GM12875 (cell line): ENCODE measurements at regions not wholly inside any gene's neighbourhood (a gene's known extent, or its start where the extent isn't known, plus 50 kb on each side); places are given as distances from the start of the nearest gene placed in this dataset.
"Not testable (repeated sequence)": the region's sequence is repeated elsewhere in the genome, so short reads cannot be mapped to it uniquely, and the experiment has no call there.

ENCODE experiments used
- H3K4me3 ChIP-seq: one replicate; pipeline ENCODE4 v1.5.1; 2011; ENCODE audit warnings: low read depth, low read length, control low read depth
- CTCF ChIP-seq: IDR thresholded peaks from 2 replicates; pipeline ENCODE4 v1.5.1; 2011; ENCODE audit warnings: low read depth, mild to moderate bottlenecking, control low read depth, inconsistent platforms, low read length, moderate library complexity, borderline replicate concordance; ENCODE audit not compliant: insufficient read depth

GRCh38 chr11:97703851-97704250, 1314.0 kb downstream of the JRKL start:
- no peak for TF ChIP-seq CTCF

GRCh38 chr11:97705441-97705840, 1315.3 kb upstream of the CNTN5 start:
- not testable (repeated sequence) for H3K4me3 ChIP-seq

More at GRCh38 chr11:97703851-97704250, 1314.0 kb downstream of the JRKL start:
- no peak overlapping the region for H3K4me3 ChIP-seq

GRCh38 chr11:97717922-97718321, 1302.8 kb upstream of the CNTN5 start:
- no peak overlapping the region for H3K4me3 ChIP-seq
- no peak for TF ChIP-seq CTCF

- TF ChIP-seq CTCF, result no peak
- no peak overlapping the region for H3K4me3 ChIP-seq
Measured at GRCh38 chr11:97722065-97722464, 1298.7 kb upstream of the CNTN5 start.

- no peak overlapping the region for H3K4me3 ChIP-seq
- TF ChIP-seq CTCF, result no peak
Measured at GRCh38 chr11:97722721-97723120, 1298.0 kb upstream of the CNTN5 start.

GRCh38 chr11:97729546-97730272, 1291.0 kb upstream of the CNTN5 start:
- H3K4me3 ChIP-seq, result no peak overlapping the region
- TF ChIP-seq CTCF, result no peak

- TF ChIP-seq CTCF, result no peak
- no peak overlapping the region for H3K4me3 ChIP-seq
Measured at GRCh38 chr11:97732011-97732632, 1288.6 kb upstream of the CNTN5 start.
